ENCODE measurements at regions not wholly inside any gene's neighbourhood (a gene's known extent, or its start where the extent isn't known, plus 50 kb on each side); places are given as distances from the start of the nearest gene placed in this dataset.

GRCh38 chr1:181417915-181418314, 65.4 kb upstream of the CACNA1E start:
- no peak for TF ChIP-seq CTCF (IDR thresholded peaks at IDR 0.05 in 2 of 3, conservative IDR thresholded peaks at IDR 0.05 in 1 of 3; ENCODE audit: borderline replicate concordance in 1 of 3, insufficient read depth in 1 of 3, low read depth in 2 of 3, low read length in 2 of 3)
- TF ChIP-seq REST (IDR thresholded peaks at IDR 0.05; ENCODE audit: low read depth) = no peak
- no peak for TF ChIP-seq EZH2 (IDR thresholded peaks at IDR 0.05)
- TF ChIP-seq SRF (IDR thresholded peaks at IDR 0.05; ENCODE audit: low read depth) = no peak
- no peak for TF ChIP-seq RAD21 (IDR thresholded peaks at IDR 0.05; ENCODE audit: low read depth)
- TF ChIP-seq POLR2AphosphoS5 (IDR thresholded peaks at IDR 0.05; ENCODE audit: low read depth, low read length) = no peak
- TF ChIP-seq POLR2A (IDR thresholded peaks at IDR 0.05; ENCODE audit: borderline replicate concordance, extremely low read depth, insufficient read depth, insufficient read length) = no peak
- TF ChIP-seq YY1 (IDR thresholded peaks at IDR 0.05; ENCODE audit: extremely low read depth, insufficient replicate concordance, low read depth, low read length) = no peak
- TF ChIP-seq ZBTB33 (IDR thresholded peaks at IDR 0.05; ENCODE audit: extremely low read depth, insufficient replicate concordance, low read length) = no peak
- no peak for TF ChIP-seq ZNF274 (IDR thresholded peaks at IDR 0.05; ENCODE audit: low read depth, low read length)
- no peak for TF ChIP-seq EZH2phosphoT487 (IDR thresholded peaks at IDR 0.05; ENCODE audit: borderline replicate concordance)
- TF ChIP-seq CBX3 (IDR thresholded peaks at IDR 0.05; ENCODE audit: low read depth) = no peak
